ENCODE measurements at regions not wholly inside any gene's neighbourhood (a gene's known extent, or its start where the extent isn't known, plus 50 kb on each side); places are given as distances from the start of the nearest gene placed in this dataset.

GRCh38 chr4:125501090-125501489 lies 186.3 kb downstream of the FAT4 start:
- TF ChIP-seq CTCF (conservative IDR thresholded peaks at IDR 0.05 in 1 of 2, IDR thresholded peaks at IDR 0.05 in 1 of 2; ENCODE audit: low read depth in 1 of 2, low read length in 2 of 2) (no peak), EZH2 (IDR thresholded peaks at IDR 0.05; ENCODE audit: low read length, missing control alignments) (no peak)

All from fibroblast of lung (primary cell).